Activated gamma-delta T cell treated with Interleukin-2 at 50 U/mL for 16 hours (primary cell): ENCODE measurements at regions not wholly inside any gene's neighbourhood (a gene's known extent, or its start where the extent isn't known, plus 50 kb on each side); places are given as distances from the start of the nearest gene placed in this dataset.

ENCODE experiments used
- DNase-seq: peaks from one replicate; pipeline ENCODE4 v3.0.0-alpha.2; 2020

DNA sequence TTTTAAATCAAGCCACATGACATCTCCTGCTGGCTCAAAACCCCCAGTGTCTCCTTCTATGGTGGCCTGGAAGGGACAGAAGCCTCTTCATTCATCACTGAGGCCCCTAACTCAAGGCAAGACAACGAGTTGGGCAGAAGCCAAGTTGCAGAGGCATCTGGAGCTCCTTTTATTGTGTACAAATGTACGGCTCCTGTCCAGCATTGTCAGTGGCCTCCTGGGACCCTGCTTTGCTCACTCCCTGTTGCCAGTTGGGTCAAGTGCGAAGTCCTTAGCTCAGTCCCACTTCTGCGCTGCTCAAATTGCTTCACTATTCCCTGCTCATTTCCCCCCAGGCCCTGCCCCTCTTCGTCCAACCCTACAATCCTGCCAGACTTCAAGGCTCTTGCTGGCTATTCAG is 181.2 kb upstream of the PMEPA1 start:
- DNase-seq, result no peak

- DNase-seq, result no peak
Measured at GRCh38 chr20:57890202-57890800, 180.5 kb upstream of the PMEPA1 start.

DNA sequence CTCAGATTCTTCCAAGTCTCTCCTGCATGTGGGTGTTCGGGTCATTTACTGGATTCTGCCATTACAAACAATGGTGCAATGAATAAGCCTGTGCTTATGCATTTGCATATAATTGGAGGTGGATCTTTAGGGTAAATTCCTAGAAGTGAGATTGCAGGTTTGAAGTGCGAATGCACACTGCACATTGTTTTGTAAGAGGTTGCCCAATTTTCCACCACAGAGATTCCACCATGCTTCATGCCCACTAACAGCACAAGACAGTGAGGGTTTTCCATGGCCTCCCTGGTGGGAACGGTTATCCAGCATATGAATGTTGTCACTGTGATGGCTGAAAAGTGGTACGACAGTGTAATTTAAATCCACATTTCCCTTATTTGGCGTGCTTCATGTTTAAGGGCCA is 178.8 kb upstream of the PMEPA1 start:
- DNase-seq, result no peak

- DNase-seq, result no peak
Measured at GRCh38 chr20:57884956-57885355, 175.1 kb upstream of the PMEPA1 start.

- no peak for DNase-seq
Measured at GRCh38 chr20:57883761-57884160, 173.9 kb upstream of the PMEPA1 start.

- no peak for DNase-seq
Measured at GRCh38 chr20:57883224-57883623, 173.4 kb upstream of the PMEPA1 start.

DNA sequence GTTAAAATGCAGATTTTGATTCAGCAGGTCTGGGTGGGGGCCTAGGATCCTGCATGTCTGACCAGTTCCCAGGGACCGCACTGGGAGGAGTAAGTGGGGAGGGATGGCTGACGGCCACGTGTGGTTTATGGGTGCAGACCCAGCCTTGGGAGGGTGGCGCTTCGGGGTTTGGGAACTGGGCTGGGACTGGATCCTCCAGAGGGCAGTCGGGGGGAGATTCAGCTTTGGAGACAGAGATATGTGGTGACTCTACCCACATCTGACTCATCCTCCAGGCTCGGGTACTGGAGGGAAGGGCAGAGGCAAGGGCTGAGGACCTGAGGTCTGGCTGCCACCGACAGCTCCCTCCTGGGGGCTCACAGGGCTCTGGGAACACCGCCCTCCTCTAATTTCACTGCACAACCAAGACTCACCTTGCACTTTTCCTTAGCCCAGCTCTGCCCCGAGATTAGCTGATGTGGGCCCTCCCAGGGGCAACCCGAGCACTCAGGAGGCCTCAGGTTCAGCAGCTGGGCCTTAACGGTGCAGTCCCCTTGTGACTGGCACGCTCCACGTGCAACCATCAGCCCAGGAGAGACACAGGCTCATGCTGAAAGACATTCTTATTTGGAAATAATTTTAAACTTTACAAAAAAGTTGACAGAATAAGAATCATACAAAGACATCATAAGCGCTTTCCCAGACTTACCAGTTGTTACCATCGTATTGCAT is 172.8 kb upstream of the PMEPA1 start:
- no peak for DNase-seq

DNA sequence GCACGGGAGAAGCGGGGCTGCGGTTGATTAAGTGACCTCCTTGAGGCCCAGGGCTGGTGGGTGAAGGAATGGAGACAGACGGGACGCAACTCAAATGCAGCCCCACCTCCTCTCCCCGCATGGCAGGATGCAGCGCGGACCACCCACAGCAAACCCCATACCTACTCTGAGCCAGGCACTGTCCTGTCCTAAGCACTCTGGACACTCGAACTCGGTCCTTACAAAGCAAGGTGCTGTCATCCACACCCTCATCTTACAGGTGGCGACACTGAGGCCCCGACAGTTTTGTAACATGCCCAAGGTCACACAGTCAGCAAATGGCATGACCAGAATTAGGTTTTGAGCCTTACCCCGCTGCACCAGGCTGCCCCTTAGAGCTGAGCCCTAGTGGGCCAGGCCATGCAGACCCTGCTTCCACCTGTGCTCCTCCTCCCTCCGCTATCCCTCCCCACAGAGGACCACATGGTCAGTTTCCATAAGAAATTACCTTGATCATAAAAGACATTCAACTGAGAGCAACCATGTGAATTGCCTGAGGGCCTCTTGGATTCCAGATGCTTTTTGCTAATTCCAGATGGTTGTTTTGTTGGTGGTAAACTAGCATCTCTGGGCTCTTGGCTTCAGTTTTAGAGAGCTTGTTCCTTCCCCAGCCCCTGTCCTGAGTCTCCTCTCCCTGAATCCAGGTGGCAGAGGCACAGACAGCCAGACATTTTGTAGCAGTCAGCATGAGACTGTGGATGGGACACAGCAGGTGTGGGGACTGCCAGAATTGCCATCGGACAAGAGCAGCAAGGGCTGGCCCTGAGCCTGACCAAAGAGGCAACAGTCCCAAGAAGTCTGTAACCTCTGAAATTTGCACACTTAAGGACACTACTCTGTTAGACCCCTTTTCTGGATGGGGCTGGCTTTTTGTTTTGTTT is 171.9 kb upstream of the PMEPA1 start:
- DNase-seq, result no peak

DNA sequence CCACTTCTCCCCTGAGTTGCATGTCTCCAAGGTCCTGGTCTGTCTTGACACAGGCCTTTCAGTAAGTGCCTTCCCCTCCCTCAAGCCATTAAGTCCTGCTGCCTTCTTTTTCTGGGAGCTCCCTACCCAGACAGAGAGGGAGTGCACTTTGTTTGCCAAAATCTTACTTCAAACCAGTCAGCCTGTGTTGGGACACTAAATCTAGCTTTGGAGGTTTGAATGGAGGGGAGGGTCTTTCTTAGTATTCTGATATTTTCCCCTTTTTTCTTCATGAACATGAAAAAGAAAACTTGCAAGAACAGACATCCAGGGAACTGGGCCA is 170.7 kb upstream of the PMEPA1 start:
- DNase-seq, result no peak

- no peak for DNase-seq
Measured at GRCh38 chr20:57879779-57880570, 170.2 kb upstream of the PMEPA1 start.

DNA sequence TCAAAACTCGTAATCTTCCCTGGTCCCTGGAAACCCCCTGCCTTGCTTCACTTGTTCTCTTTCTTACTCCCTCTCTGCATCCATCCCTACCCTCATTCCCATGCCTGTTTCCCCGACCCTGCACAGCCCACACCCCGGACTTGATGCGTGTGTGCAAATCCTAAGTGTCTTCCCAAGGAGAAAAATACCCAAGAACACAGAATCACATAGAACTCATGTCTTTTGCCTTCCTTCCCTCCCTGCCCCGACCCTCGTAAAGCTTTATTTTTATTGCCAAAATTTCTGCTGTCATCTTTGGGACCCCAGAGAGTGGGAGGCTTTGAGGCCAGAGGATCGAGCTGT is 169.6 kb upstream of the PMEPA1 start:
- DNase-seq, result no peak

DNA sequence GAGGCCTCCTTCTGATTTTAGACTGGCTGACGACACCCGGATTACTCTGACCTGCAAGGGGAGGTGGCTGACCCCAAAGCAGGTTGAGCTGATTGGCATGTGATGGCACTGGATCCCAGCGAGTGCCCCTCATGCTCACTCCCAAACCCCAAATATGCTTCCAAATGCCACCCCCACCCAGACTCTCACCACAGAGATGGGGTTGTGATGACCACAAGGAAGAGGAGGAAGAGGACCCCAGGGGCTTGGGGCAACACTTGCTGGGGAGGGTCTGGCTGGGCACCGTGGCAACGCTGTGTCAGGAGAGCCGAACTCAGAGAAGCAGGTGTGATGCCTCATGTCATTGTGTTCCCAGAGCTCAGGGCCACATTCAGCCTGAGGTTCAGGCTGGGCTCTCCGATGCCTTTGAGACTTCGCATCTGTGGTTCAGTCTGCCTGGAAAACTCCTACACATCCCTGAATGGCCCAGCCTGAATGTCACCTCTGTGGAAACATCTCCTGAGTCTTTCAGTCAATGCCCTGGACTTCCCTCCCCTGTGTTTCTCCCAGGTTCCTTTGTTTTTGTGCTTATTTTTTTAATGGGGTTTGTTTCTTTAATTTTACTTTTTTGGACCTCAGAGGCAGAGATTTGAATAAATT is 169.1 kb upstream of the PMEPA1 start:
- DNase-seq, result no peak

- no peak for DNase-seq
Measured at GRCh38 chr20:57877995-57878394, 168.2 kb upstream of the PMEPA1 start.

DNA sequence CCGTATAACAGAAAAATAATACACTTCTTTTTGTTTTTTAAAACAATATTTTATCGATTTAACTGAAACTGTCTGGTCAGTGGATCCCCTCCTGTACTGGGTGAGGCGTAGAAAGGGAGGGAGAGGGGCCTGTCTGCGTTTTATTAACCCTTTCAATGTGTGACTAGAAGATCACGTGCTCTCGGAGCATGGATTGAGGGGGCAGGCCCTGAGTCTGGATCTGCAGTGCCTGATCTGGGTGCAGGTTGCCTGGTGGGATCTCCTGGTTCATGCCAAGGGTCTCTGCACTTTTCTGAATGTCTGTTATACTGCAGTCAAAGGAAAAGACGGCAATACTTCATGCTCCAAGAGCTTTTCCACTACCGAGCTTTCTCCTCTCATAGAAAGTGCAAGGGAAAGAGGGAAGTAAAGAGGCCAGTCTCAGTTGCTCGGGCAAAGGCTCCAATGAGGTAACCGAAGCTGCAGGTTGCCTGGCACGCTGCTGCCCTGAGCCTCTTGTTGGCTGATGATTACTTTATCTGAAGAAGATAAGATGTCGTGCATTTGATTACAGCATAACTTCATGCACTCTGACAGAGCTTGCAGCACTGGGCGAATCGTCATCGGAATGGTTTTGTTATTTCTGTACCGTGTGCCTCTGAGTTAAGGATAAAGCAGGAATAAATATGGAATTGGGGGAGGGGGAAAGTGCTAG is 167.5 kb upstream of the PMEPA1 start:
- DNase-seq, result no peak

GRCh38 chr20:57876163-57876562 is 166.3 kb upstream of the PMEPA1 start:
- no peak for DNase-seq

GRCh38 chr20:57874141-57874540 is 164.3 kb upstream of the PMEPA1 start:
- no peak for DNase-seq

- no peak for DNase-seq
Measured at GRCh38 chr20:57872816-57873409, 163.1 kb upstream of the PMEPA1 start.

DNA sequence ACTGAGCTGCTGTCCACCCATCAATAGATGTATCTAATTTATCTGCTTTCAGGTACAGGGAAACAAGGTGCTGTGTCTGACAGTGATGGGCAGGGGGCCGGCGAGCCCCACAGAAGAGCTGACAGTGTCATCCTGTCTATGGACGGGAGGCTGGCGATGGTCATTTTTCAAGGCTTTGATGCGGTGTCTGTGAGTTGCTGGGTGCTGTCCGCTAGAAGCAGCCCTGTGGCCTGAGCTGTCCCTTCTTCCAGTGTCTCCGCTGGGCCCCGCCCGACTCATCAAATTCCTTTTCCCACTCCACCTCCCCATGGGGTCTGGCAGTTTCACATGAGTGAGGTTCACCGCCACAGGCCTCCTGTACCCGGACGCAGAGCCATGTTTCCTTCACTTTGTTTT is 161.4 kb upstream of the PMEPA1 start:
- no peak for DNase-seq

- DNase-seq, result no peak
Measured at GRCh38 chr20:57870597-57871236, 160.9 kb upstream of the PMEPA1 start.

- no peak for DNase-seq
Measured at GRCh38 chr20:57869951-57870315, 160.1 kb upstream of the PMEPA1 start.

DNA sequence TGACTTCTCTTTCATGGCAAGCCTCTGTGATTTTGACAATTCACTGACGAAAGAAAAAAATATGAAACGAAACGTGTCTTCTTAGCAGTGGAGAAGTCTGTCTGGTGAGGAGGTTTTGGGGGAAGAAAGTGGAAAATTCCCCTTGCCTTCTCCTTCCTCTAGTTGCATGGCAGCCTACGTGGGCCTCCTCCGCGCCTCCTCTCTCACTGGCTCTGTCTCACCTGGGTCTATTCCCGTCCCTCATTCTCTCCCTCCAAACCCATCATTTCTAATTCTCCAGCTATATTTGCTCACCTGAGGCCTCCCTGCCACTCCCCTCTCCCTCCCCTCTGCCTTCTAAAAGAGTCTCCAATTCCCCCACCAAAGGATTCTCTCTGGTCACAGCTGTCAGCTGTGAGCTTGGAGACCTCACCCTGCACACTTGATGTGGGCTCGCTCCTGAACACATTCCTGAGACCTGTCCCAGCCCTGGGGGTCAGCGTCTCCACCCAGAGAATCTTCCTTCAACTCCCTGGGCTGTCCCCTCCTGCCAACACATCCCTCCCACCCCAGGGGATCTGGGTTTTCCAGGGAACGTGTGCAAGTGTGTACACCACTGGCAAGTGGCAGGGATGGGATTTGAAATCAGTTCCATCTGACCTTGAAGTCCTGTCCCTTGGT is 159.6 kb upstream of the PMEPA1 start:
- no peak for DNase-seq
